ENCODE measurements at regions not wholly inside any gene's neighbourhood (a gene's known extent, or its start where the extent isn't known, plus 50 kb on each side); places are given as distances from the start of the nearest gene placed in this dataset.

DNA sequence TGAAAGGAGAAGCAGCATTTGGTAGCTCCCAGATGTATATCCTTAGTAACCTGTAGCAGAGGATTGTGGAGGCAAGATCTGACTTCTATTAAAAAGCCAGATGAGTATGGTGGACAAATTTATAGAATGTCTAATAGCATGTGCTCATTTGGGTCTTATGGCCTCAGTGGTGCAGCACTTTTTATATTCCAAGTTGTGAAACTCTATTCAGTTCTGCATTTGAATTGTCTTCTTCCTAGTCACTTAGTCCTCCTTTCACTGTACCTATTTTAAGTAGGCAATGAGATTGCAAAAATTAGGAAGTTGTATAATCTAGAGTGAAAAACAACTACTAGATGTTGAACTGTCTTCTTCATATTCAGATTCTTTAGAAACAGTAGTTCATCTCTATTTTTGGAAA, 412.5 kb upstream of the PCDH9 start:
- TF ChIP-seq, protein P1, sequence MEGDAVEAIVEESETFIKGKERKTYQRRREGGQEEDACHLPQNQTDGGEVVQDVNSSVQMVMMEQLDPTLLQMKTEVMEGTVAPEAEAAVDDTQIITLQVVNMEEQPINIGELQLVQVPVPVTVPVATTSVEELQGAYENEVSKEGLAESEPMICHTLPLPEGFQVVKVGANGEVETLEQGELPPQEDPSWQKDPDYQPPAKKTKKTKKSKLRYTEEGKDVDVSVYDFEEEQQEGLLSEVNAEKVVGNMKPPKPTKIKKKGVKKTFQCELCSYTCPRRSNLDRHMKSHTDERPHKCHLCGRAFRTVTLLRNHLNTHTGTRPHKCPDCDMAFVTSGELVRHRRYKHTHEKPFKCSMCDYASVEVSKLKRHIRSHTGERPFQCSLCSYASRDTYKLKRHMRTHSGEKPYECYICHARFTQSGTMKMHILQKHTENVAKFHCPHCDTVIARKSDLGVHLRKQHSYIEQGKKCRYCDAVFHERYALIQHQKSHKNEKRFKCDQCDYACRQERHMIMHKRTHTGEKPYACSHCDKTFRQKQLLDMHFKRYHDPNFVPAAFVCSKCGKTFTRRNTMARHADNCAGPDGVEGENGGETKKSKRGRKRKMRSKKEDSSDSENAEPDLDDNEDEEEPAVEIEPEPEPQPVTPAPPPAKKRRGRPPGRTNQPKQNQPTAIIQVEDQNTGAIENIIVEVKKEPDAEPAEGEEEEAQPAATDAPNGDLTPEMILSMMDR (IDR thresholded peaks at IDR 0.05), result no peak
- no peak for TF ChIP-seq POLR2A (IDR thresholded peaks at IDR 0.05)
